ENCODE measurements at regions not wholly inside any gene's neighbourhood (a gene's known extent, or its start where the extent isn't known, plus 50 kb on each side); places are given as distances from the start of the nearest gene placed in this dataset.

DNA sequence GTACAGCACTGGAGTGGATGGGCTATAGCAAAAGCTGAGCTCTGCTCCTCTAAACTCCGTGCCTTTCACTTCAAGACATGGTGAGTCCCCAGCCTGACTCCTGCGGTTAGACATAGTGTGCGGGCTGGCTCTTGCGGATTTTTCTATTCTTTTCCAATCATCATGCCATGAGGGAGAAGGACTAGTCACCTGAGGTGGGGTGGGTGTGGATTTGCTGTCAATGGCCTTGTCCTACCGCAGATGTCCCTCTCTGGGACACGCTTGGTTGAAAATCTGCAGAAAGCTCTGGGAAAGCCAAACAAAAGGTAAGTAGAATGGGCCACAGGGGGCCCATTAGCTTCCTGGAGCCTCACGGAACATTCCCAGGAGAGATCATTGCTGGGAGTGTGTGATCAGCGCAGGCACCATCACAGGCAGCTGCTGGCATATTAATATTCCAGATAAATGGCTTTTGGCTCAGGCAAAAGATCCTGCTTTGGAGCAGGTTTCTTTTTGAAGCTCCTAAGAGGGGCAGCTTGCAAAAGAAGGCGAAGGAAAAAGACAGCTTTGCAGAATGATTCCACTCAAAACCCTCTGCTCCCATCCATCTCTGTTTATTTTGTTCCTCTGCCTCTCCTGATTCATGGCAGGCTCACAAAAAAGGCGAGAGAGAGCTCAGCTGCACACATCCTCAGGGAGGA is 509.0 kb upstream of the ZMIZ1 start:
- TF ChIP-seq, protein P1, sequence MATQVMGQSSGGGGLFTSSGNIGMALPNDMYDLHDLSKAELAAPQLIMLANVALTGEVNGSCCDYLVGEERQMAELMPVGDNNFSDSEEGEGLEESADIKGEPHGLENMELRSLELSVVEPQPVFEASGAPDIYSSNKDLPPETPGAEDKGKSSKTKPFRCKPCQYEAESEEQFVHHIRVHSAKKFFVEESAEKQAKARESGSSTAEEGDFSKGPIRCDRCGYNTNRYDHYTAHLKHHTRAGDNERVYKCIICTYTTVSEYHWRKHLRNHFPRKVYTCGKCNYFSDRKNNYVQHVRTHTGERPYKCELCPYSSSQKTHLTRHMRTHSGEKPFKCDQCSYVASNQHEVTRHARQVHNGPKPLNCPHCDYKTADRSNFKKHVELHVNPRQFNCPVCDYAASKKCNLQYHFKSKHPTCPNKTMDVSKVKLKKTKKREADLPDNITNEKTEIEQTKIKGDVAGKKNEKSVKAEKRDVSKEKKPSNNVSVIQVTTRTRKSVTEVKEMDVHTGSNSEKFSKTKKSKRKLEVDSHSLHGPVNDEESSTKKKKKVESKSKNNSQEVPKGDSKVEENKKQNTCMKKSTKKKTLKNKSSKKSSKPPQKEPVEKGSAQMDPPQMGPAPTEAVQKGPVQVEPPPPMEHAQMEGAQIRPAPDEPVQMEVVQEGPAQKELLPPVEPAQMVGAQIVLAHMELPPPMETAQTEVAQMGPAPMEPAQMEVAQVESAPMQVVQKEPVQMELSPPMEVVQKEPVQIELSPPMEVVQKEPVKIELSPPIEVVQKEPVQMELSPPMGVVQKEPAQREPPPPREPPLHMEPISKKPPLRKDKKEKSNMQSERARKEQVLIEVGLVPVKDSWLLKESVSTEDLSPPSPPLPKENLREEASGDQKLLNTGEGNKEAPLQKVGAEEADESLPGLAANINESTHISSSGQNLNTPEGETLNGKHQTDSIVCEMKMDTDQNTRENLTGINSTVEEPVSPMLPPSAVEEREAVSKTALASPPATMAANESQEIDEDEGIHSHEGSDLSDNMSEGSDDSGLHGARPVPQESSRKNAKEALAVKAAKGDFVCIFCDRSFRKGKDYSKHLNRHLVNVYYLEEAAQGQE (IDR thresholded peaks at IDR 0.05; ENCODE audit: insufficient read depth in 1 of 2, low read depth in 2 of 2, low read length in 2 of 2) = no peak
- no peak for TF ChIP-seq POLR2AphosphoS5 (IDR thresholded peaks at IDR 0.05; ENCODE audit: low read depth, low read length)
- no peak for TF ChIP-seq TAF1 (IDR thresholded peaks at IDR 0.05; ENCODE audit: borderline replicate concordance, insufficient read depth, low read length)
- no peak for TF ChIP-seq SIN3A (IDR thresholded peaks at IDR 0.05; ENCODE audit: borderline replicate concordance, insufficient read depth, low read length)
